ENCODE measurements at regions not wholly inside any gene's neighbourhood (a gene's known extent, or its start where the extent isn't known, plus 50 kb on each side); places are given as distances from the start of the nearest gene placed in this dataset.

- DNase-seq: no peak
Measured at GRCh38 chr12:123077298-123078119, 73.4 kb downstream of the PITPNM2 start.

GRCh38 chr12:123076604-123077297 is 74.1 kb downstream of the PITPNM2 start:
- no peak for DNase-seq

- DNase-seq: no peak
Measured at GRCh38 chr12:123075646-123076171, 75.2 kb downstream of the PITPNM2 start.

GRCh38 chr12:123075087-123075645 is 75.7 kb downstream of the PITPNM2 start:
- DNase-seq: no peak

GRCh38 chr12:123073962-123074801 is 76.7 kb downstream of the PITPNM2 start:
- no peak for DNase-seq

- DNase-seq: no peak
Measured at GRCh38 chr12:123073292-123073691, 77.6 kb downstream of the PITPNM2 start.

- DNase-seq: no peak
Measured at GRCh38 chr12:123071857-123072256, 79.0 kb downstream of the PITPNM2 start.

GRCh38 chr12:123071099-123071800 is 79.6 kb downstream of the PITPNM2 start:
- DNase-seq: no peak

- no peak for DNase-seq
Measured at GRCh38 chr12:123070267-123071081, 80.4 kb downstream of the PITPNM2 start.

- DNase-seq: no peak
Measured at GRCh38 chr12:123069436-123070266, 81.2 kb downstream of the PITPNM2 start.

- DNase-seq: no peak
Measured at GRCh38 chr12:123067654-123068053, 83.2 kb downstream of the PITPNM2 start.

- no peak for DNase-seq
Measured at GRCh38 chr12:123066384-123066710, 84.5 kb downstream of the PITPNM2 start.

- no peak for DNase-seq
Measured at GRCh38 chr12:123065676-123066383, 85.1 kb downstream of the PITPNM2 start.

GRCh38 chr12:123064885-123065619 is 84.6 kb downstream of the ARL6IP4 start:
- DNase-seq: no peak

GRCh38 chr12:123064366-123064765 is 83.9 kb downstream of the ARL6IP4 start:
- DNase-seq: peak; percentile 62 to 64

GRCh38 chr12:123063535-123063934 is 83.1 kb downstream of the ARL6IP4 start:
- no peak for DNase-seq

- no peak for DNase-seq
Measured at GRCh38 chr12:123062681-123063486, 82.4 kb downstream of the ARL6IP4 start.

Measured in hippocampal formation (tissue), 2 donors.